ACC112 (cell line): ENCODE measurements at regions not wholly inside any gene's neighbourhood (a gene's known extent, or its start where the extent isn't known, plus 50 kb on each side); places are given as distances from the start of the nearest gene placed in this dataset.
"Not testable (repeated sequence)": the region's sequence is repeated elsewhere in the genome, so short reads cannot be mapped to it uniquely, and the experiment has no call there.

ENCODE experiments used
- H2AFZ ChIP-seq: fragments of 200-600 bp; sonication (generic); one replicate; pipeline ENCODE4 v1.6.0; 2017; ENCODE audit warnings: antibody characterized with exemption, low read length; ENCODE audit not compliant: unreplicated experiment
- H3K27ac ChIP-seq: fragments of 200-600 bp; sonication (generic); 2 replicates; pipeline ENCODE4 v1.5.1; 2014; ENCODE audit warnings: low read depth, mild to moderate bottlenecking, antibody characterized with exemption, low read length, moderate library complexity
- H3K27me3 ChIP-seq: fragments of 200-600 bp; sonication (generic); 2 replicates; pipeline ENCODE4 v1.6.1; 2014; ENCODE audit warnings: mild to moderate bottlenecking, antibody characterized with exemption, low read length, moderate library complexity, mixed read lengths; ENCODE audit not compliant: insufficient read depth
- H3K36me3 ChIP-seq: fragments of 200-600 bp; sonication (generic); 2 replicates; pipeline ENCODE4 v1.6.1; 2016; ENCODE audit warnings: mild to moderate bottlenecking, antibody characterized with exemption, low read length, moderate library complexity, mixed read lengths; ENCODE audit not compliant: insufficient read depth
- H3K4me1 ChIP-seq: fragments of 200-600 bp; sonication (generic); one replicate; pipeline ENCODE4 v1.6.1; 2016; ENCODE audit warnings: low read length, mixed read lengths; ENCODE audit not compliant: insufficient read depth, unreplicated experiment, control insufficient read depth
- H3K4me3 ChIP-seq: fragments of 200-600 bp; sonication (generic); 2 replicates; pipeline ENCODE4 v1.5.1; 2014; ENCODE audit warnings: mild to moderate bottlenecking, low read depth, low read length
- H3K79me2 ChIP-seq: fragments of 200-600 bp; sonication (generic); one replicate; pipeline ENCODE4 v1.6.0; 2016; ENCODE audit warnings: low read length; ENCODE audit not compliant: control insufficient read depth, unreplicated experiment, insufficient read depth

DNA sequence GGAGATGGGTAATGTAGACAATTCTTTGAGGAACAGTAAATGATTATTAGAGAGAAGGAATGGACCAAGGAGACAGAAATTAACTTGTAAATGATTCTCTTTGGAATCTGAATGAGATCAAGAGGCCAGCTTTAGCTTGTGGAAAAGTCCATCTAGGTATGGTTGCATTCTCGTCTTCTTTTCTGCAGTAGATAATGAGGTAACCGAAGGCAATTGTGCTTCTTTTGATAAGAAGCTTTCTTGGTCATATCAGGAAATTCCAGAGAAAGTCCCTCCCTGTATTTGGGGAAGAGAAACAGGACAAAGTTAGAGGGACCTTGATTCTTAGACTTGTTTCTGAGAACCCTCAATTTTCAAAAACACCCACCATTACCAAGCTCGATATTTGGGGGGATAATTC is 109.1 kb upstream of the PRSS16 start:
- H3K4me3 ChIP-seq, result peak overlapping the region; percentile 87
- no peak overlapping the region for H2AFZ ChIP-seq
- peak overlapping the region; percentile 80 for H3K27ac ChIP-seq
- peaks cover 19% of the 10 kb centered on the region for H3K4me1 ChIP-seq
- peaks cover 29% of the 10 kb centered on the region for H3K79me2 ChIP-seq
- H3K36me3 ChIP-seq, result peaks cover 10% of the 10 kb centered on the region; the same call in 1 of the 2 replicates
- H3K27me3 ChIP-seq, result no peaks in the 10 kb centered on the region

DNA sequence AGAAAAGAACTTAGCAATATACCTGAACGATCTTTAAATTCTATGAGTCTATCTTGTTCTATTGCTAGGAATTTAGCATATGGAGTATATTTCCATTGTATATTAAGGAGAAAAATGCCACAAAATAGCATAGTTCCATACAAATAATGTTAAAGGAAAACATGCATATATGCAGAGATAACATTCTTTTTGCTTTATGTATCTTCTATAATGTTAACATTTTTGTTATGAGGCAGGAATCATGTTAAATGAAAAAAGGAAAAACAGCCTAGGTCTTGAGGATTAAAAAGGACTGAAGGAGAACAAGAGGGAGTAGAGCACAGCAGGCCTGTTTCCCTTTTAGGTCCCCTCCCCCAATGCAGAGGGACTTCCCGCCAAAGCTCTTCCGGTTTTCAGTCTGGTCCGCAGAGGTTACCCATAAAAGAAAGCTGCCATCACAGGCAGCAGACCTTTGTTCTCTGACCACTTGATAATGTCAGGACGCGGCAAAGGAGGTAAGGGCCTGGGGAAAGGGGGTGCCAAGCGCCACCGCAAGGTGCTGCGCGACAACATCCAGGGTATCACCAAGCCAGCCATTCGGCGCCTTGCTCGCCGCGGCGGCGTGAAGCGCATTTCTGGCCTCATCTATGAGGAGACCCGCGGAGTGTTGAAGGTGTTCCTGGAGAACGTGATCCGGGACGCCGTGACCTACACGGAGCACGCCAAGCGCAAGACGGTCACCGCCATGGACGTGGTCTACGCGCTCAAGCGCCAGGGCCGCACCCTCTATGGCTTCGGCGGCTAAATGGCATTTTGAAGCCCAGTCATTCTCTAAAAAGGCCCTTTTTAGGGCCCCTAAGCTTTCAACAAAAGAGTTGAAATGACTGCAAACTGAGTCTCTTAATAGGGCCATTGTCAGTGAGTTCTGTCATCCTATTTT is 108.4 kb upstream of the PRSS16 start:
- Histone ChIP-seq H3K36me3 (peaks cover 10% of the 10 kb centered on the region; the same call in 1 of the 2 replicates), H3K79me2 (peaks cover 34% of the 10 kb centered on the region), H3K4me1 (peaks cover 19% of the 10 kb centered on the region), H2AFZ (peak overlapping the region; percentile 30), H3K4me3 (peak overlapping the region; percentile 87), H3K27me3 (no peaks in the 10 kb centered on the region), H3K27ac (peak overlapping the region; percentile 80)

DNA sequence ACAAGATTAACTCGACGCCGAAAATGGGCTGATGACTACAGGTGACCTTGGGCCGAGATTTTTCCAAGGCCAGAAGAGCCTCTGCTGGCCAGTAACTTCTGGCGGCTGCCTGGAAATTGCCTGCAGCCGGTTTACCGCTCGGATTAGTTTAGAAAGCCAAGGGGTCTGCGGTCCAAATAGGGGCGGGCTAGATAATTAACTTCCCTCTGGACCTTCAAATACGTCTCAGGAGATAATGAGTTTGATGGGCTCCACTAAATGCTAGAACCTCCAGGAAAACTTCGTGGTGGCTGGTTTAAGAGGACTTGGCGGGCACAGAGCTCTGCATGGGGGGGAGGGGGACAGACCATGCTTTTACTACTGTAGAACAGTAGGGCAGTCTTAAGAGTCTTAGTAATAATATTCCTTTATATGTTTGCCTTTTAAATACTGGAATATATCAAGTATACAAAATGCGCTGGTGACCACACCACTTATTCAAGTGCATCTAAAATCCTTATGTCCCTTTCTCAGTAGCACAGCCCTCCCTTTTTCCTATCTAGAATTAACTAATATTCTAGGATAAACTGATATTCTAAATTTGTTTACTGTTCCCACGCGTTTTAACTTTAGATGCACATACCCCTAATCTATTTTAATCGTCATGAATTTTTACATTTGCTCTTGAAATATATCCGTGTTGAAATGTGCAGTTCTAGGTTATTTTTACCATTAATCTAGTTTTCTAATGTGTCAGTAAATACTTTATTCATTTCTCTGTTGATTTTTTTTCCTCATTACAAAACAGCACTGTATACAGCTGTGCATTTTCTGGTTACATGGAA is 107.5 kb upstream of the PRSS16 start:
- Histone ChIP-seq H3K79me2 (peaks cover 42% of the 10 kb centered on the region), H3K27me3 (no peaks in the 10 kb centered on the region), H3K27ac (peak overlapping the region; percentile 80), H3K4me1 (peaks cover 19% of the 10 kb centered on the region), H3K36me3 (peaks cover 10% of the 10 kb centered on the region; the same call in 1 of the 2 replicates), H3K4me3 (peak overlapping the region; percentile 87), H2AFZ (peak overlapping the region; percentile 30)

DNA sequence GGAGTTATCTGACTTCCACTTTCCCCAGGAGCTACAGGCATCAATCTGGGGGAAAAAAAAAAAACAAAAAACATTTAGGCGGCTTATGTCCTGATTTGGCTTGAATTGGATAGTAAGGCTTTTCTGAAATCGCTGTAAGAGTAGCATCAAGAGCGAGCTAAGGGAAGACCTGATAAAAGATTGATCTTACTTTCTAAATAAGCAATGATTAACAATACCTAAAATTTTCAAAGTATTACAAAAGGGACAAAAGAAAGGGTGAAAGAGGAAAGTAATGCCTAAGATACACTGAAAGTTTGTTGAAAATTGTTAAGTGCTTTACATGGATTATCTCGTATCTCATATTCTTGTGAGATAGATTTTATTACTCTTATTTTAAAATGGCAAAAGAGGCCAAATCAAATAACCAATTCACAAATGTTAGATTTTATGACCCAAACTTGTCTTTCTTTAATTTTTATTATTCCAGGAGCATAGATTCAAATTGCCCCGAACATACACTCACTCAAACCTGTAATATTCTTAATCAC is 106.4 kb upstream of the PRSS16 start:
- Histone ChIP-seq H3K36me3 (peaks cover 10% of the 10 kb centered on the region; the same call in 1 of the 2 replicates), H3K4me3 (peak overlapping the region; percentile 64), H3K27me3 (no peaks in the 10 kb centered on the region), H3K27ac (no peak overlapping the region), H3K79me2 (peaks cover 52% of the 10 kb centered on the region), H2AFZ (no peak overlapping the region), H3K4me1 (peaks cover 19% of the 10 kb centered on the region)

DNA sequence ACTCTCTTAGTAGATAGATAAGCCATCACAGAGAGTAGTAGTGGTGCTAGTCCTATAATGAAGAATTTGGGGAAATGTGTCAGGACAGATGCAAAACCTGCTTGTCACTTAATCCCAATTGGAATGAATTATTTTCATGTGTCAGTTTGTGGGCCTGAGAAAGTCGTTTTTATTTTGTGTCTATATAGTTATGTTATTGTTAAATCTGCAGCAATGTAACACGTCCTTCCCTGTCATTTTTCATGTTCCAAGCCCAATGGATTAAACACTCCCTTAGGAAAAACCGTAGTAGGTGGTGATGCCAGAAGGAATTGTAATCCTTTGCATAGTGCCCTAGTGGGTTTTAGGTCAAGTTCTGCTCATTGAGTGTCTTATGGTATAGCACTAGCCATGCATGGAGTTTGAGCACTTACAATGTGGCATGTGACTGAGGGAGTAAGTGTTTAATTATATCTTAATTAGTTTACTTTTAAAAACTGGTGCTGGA is 105.9 kb upstream of the PRSS16 start:
- no peak overlapping the region for H3K27ac ChIP-seq

DNA sequence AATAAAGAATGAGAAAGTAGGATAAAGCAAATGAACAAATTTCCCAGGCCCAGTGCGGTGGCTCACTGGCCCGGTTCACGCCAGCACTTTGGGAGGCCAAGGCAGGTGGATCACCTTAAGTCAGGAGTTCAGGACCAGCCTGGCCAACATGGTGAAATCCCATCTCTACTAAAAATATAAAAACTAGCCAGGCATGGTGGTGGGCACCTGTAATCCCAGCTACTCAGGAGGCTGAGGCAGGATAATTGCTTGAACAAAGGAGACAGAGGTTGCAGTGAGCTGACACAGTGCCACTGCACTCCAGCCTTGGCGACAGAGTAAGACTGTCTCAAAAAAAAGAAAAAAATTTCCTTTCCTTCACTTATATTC is 104.5 kb upstream of the PRSS16 start:
- Histone ChIP-seq H3K4me1 (peaks cover 19% of the 10 kb centered on the region), H3K79me2 (peaks cover 54% of the 10 kb centered on the region), H3K4me3 (peak overlapping the region; percentile 31)
- H3K27me3 ChIP-seq, H3K27ac ChIP-seq, H2AFZ ChIP-seq, H3K36me3 ChIP-seq: not testable (repeated sequence)

More for the DNA sequence above, 105.9 kb upstream of the PRSS16 start:
- H3K4me3 ChIP-seq, result peak overlapping the region; percentile 64
- peaks cover 10% of the 10 kb centered on the region; the same call in 1 of the 2 replicates for H3K36me3 ChIP-seq
- H3K4me1 ChIP-seq, result peaks cover 19% of the 10 kb centered on the region
- H3K79me2 ChIP-seq, result peaks cover 54% of the 10 kb centered on the region
- no peaks in the 10 kb centered on the region for H3K27me3 ChIP-seq
- no peak overlapping the region for H2AFZ ChIP-seq

DNA sequence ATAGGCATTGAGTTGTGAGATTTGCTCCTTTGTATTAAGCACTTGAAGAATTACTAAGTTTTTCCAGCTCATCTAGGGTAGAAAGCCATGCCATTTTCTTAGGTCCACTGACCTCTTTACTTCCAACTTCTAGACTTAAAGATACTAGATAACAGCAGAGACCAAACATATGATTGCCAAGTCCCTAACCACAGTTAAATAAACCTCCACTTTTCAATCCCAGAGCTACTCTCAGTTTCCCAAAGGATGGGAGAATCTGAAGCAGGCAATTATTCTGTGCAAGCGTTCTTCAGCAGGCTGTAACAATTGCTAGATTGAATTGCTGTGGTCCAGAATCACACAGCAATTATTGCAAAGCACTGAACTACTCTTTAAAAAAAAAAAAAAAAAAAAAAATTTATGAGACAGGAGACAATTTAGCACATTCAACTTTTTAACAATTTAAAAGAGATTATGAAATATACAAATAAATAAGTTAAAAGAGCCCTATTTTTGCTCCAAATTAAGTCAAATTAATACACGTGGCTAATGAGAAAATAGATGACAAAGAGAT is 104.0 kb upstream of the PRSS16 start:
- H2AFZ ChIP-seq, result no peak overlapping the region
- H3K4me3 ChIP-seq, result peak overlapping the region; percentile 43
- no peaks in the 10 kb centered on the region for H3K27me3 ChIP-seq
- no peaks in the 10 kb centered on the region for H3K36me3 ChIP-seq
- H3K27ac ChIP-seq, result no peak overlapping the region
- peaks cover 17% of the 10 kb centered on the region for H3K4me1 ChIP-seq
- H3K79me2 ChIP-seq, result peaks cover 54% of the 10 kb centered on the region

DNA sequence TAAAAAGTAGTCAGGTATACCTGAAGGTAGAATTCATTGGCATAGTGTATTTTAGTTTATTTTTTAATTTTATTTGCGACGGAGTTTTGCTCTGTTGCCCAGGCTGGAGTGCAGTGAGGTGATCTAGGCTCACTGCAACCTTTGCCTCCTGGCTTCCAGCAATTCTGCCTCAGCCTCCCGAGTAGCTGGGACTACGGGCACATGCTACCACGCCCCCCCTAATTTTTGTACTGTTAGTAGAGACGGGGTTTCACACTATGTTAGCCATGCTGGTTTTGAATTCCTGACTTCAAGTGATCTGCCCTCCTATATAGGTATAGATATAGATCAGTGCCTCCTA is 102.8 kb upstream of the PRSS16 start:
- no peaks in the 10 kb centered on the region for H3K36me3 ChIP-seq
- no peaks in the 10 kb centered on the region for H3K27me3 ChIP-seq
- peak overlapping the region; percentile 85 for H3K4me3 ChIP-seq
- H3K79me2 ChIP-seq, result peaks cover 52% of the 10 kb centered on the region
- no peak overlapping the region for H2AFZ ChIP-seq
- H3K27ac ChIP-seq, result no peak overlapping the region
- H3K4me1 ChIP-seq, result peaks cover 11% of the 10 kb centered on the region

DNA sequence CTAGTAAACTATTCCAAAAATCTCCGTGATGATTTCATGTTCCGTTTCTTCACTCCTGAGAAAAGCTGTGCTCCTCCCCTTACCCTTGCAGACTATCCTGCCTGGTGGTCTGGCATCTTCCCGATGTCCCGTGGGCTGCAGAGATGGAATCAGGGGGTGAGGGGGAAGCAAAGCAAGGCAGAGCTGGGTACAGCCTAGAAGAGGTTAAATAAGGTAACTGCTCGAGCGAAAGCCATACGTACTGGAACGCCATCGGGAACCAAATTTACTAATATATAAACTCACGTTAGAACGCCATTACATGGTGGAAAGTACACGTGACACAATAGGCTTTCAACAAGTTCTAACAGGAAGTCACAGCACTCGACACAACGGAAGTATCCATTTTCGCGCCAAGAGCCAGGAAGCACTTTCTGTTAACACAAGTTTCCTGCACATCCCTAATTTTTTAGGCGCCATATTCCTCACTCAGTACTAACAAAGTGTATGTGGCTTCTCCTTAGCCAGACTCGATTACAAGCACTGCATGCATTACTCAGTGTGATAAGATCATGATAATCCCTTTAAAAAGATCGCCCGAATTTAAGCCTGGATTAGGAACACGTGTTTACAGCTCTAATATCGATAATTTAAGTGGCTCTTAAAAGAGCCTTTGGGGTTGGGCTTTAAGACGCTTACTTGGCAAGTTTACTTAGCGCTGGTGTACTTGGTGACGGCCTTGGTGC is 101.6 kb upstream of the PRSS16 start:
- H3K27me3 ChIP-seq, result no peaks in the 10 kb centered on the region
- H3K4me1 ChIP-seq, result peaks cover 11% of the 10 kb centered on the region
- H2AFZ ChIP-seq, result no peak overlapping the region
- no peaks in the 10 kb centered on the region for H3K36me3 ChIP-seq
- peak overlapping the region; percentile 85 for H3K4me3 ChIP-seq
- peak overlapping the region; percentile 89 for H3K27ac ChIP-seq
- H3K79me2 ChIP-seq, result peaks cover 48% of the 10 kb centered on the region

DNA sequence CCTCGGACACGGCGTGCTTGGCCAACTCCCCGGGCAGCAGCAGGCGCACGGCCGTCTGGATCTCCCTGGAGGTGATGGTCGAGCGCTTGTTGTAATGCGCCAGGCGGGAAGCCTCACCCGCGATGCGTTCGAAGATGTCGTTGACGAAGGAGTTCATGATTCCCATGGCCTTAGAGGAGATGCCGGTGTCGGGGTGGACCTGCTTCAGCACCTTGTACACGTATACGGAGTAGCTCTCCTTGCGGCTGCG is 101.1 kb upstream of the PRSS16 start:
- not testable (repeated sequence) for H3K36me3 ChIP-seq, H2AFZ ChIP-seq, H3K27me3 ChIP-seq
- Histone ChIP-seq H3K27ac (peak overlapping the region; percentile 89), H3K4me1 (peaks cover 11% of the 10 kb centered on the region), H3K4me3 (peak overlapping the region; percentile 85), H3K79me2 (peaks cover 43% of the 10 kb centered on the region)
